ENCODE measurements at regions not wholly inside any gene's neighbourhood (a gene's known extent, or its start where the extent isn't known, plus 50 kb on each side); places are given as distances from the start of the nearest gene placed in this dataset.

- POLR2A ChIA-PET (ENCODE audit: unreplicated experiment) = no interaction called here
- H3K27me3 ChIP-seq (ENCODE audit: insufficient read depth, low read depth) = no peaks in the 10 kb centered on the region
- H3K4me2 ChIP-seq = peak overlapping the region; percentile 18
- CTCF ChIA-PET = no interaction called here
- H3K9me3 ChIP-seq (ENCODE audit: insufficient read depth, low read depth) = no peaks in the 10 kb centered on the region
- H3K4me1 ChIP-seq (replicated peaks; ENCODE audit: insufficient read depth) = peaks cover 75% of the 10 kb centered on the region
- H2AFZ ChIP-seq = no peak overlapping the region
- intact Hi-C loops (cut with micrococcal nuclease; ENCODE audit: unreplicated experiment) = loop anchor here (1.0 kb wide), 1 partner anchor 238 kb away; no protein-coding TSS in a partner anchor
- DNase-seq = peak in 1 of 2 experiments; percentile 29
- H3K27ac ChIP-seq = peak overlapping the region; percentile 76
- H4K20me1 ChIP-seq (ENCODE audit: insufficient read depth) = no peaks in the 10 kb centered on the region
- H3K79me2 ChIP-seq (ENCODE audit: low read depth) = no peaks in the 10 kb centered on the region
- H3K4me3 ChIP-seq = no peak overlapping the region
- BruUV-seq (replicated peaks) = no TSS peak
- no peaks in the 10 kb centered on the region for H3K9me2 ChIP-seq (ENCODE audit: insufficient read depth)
- TF ChIP-seq EZH2 (IDR thresholded peaks at IDR 0.05; ENCODE audit: low read depth) (no peak), CTCF (conservative IDR thresholded peaks at IDR 0.05) (no peak)
- no peaks in the 10 kb centered on the region for H3K36me3 ChIP-seq (ENCODE audit: low read depth)
- peaks cover 19% of the 10 kb centered on the region for H3F3A ChIP-seq (ENCODE audit: insufficient read depth, low read depth)
Observed at GRCh38 chr11:121892863-121893262, 223.2 kb downstream of the BLID start.

GRCh38 chr11:121892131-121892681 is 223.8 kb downstream of the BLID start:
- intact Hi-C loops (cut with micrococcal nuclease; ENCODE audit: unreplicated experiment) = loop anchor here (1.0 kb wide), 1 partner anchor 237 kb away; no protein-coding TSS in a partner anchor
- H3K4me1 ChIP-seq (replicated peaks; ENCODE audit: insufficient read depth) = peaks cover 75% of the 10 kb centered on the region
- no peaks in the 10 kb centered on the region for H4K20me1 ChIP-seq (ENCODE audit: insufficient read depth)
- no peaks in the 10 kb centered on the region for H3K27me3 ChIP-seq (ENCODE audit: insufficient read depth, low read depth)
- H3K9me2 ChIP-seq (ENCODE audit: insufficient read depth) = no peaks in the 10 kb centered on the region
- no peaks in the 10 kb centered on the region for H3K79me2 ChIP-seq (ENCODE audit: low read depth)
- no peak overlapping the region for H2AFZ ChIP-seq
- no peak for TF ChIP-seq CTCF (conservative IDR thresholded peaks at IDR 0.05)
- no peak for TF ChIP-seq EZH2 (IDR thresholded peaks at IDR 0.05; ENCODE audit: low read depth)
- no TSS peak for BruUV-seq (replicated peaks)
- no peaks in the 10 kb centered on the region for H3K36me3 ChIP-seq (ENCODE audit: low read depth)
- POLR2A ChIA-PET (ENCODE audit: unreplicated experiment) = no interaction called here
- DNase-seq = peak; percentile 21 to 44
- H3K9me3 ChIP-seq (ENCODE audit: insufficient read depth, low read depth) = no peaks in the 10 kb centered on the region
- peaks cover 19% of the 10 kb centered on the region for H3F3A ChIP-seq (ENCODE audit: insufficient read depth, low read depth)
- CTCF ChIA-PET = no interaction called here
- H3K27ac ChIP-seq = peak overlapping the region; percentile 76
- H3K4me2 ChIP-seq = peak overlapping the region; percentile 18; the same call in 1 of the 2 replicates
- H3K4me3 ChIP-seq = no peak overlapping the region

- TF ChIP-seq EZH2 (IDR thresholded peaks at IDR 0.05; ENCODE audit: low read depth) (no peak), CTCF (conservative IDR thresholded peaks at IDR 0.05) (no peak)
- POLR2A ChIA-PET (ENCODE audit: unreplicated experiment) = no interaction called here
- Histone ChIP-seq H3K27me3 (ENCODE audit: insufficient read depth, low read depth) (no peaks in the 10 kb centered on the region), H3K79me2 (ENCODE audit: low read depth) (no peaks in the 10 kb centered on the region), H3K4me1 (replicated peaks; ENCODE audit: insufficient read depth) (peaks cover 69% of the 10 kb centered on the region), H4K20me1 (ENCODE audit: insufficient read depth) (no peaks in the 10 kb centered on the region), H3K4me2 (no peak overlapping the region), H3K9me2 (ENCODE audit: insufficient read depth) (no peaks in the 10 kb centered on the region), H3K27ac (peak overlapping the region; percentile 76), H2AFZ (no peak overlapping the region), H3F3A (ENCODE audit: insufficient read depth, low read depth) (peaks cover 19% of the 10 kb centered on the region), H3K9me3 (ENCODE audit: insufficient read depth, low read depth) (no peaks in the 10 kb centered on the region), H3K36me3 (ENCODE audit: low read depth) (no peaks in the 10 kb centered on the region), H3K4me3 (no peak overlapping the region)
- no TSS peak for BruUV-seq (replicated peaks)
- peak in 1 of 2 experiments; percentile 15 for DNase-seq
- CTCF ChIA-PET = no interaction called here
- intact Hi-C loops (cut with micrococcal nuclease; ENCODE audit: unreplicated experiment) = no loop called here
Observed at GRCh38 chr11:121890946-121891515, 225.0 kb downstream of the BLID start.
